ENCODE measurements at regions not wholly inside any gene's neighbourhood (a gene's known extent, or its start where the extent isn't known, plus 50 kb on each side); places are given as distances from the start of the nearest gene placed in this dataset.

GRCh38 chr13:60671386-60671785, 274.4 kb downstream of the TDRD3 start:
- no peak overlapping the region for H2AFZ ChIP-seq (ENCODE audit: insufficient read depth, low read depth, low read length, poor library complexity, severe bottlenecking)
- H3K4me2 ChIP-seq (replicated peaks; ENCODE audit: extremely low read depth, low read length, poor library complexity, severe bottlenecking), result no peak overlapping the region
- no peak overlapping the region for H3K9ac ChIP-seq (ENCODE audit: insufficient read depth, low read length, poor library complexity, severe bottlenecking)
- no peak overlapping the region for H3K4me3 Mint-ChIP-seq
- peaks cover 0 to 15% (median 10%) of the 10 kb centered on the region in 7 donors for H3K9me3 Mint-ChIP-seq
- H3K9me3 ChIP-seq (replicated peaks in 1 of 2; ENCODE audit: control insufficient read depth in 1 of 2, insufficient read depth in 1 of 2, low read length in 2 of 2), result peaks cover 19 to 20% of the 10 kb centered on the region in 2 donors
- H3K27me3 ChIP-seq (ENCODE audit: control insufficient read depth in 2 of 2, insufficient read depth in 2 of 2, low read length in 2 of 2), result no peaks in the 10 kb centered on the region
- no peaks in the 10 kb centered on the region for H3K36me3 ChIP-seq (replicated peaks in 1 of 2; ENCODE audit: control insufficient read depth in 1 of 2, insufficient read depth in 2 of 2, low read length in 2 of 2)
- DNase-seq, result no peak
- TF ChIP-seq CTCF (IDR thresholded peaks at IDR 0.05), result no peak
- H3K27ac ChIP-seq (ENCODE audit: low read depth in 1 of 2, low read length in 2 of 2), result no peak overlapping the region
- no peaks in the 10 kb centered on the region for H3K4me1 Mint-ChIP-seq
- H3K4me3 ChIP-seq (replicated peaks in 1 of 3; ENCODE audit: low read depth in 2 of 3, low read length in 3 of 3), result no peak overlapping the region
- no peaks in the 10 kb centered on the region for H4K20me1 ChIP-seq (ENCODE audit: insufficient read depth, low read length)
- H3K79me2 ChIP-seq (ENCODE audit: insufficient read depth, low read length), result no peaks in the 10 kb centered on the region
- intact Hi-C loops (cut with micrococcal nuclease), result no loop called here
- H3K4me1 ChIP-seq (ENCODE audit: control insufficient read depth in 1 of 2, insufficient read depth in 2 of 2, low read length in 2 of 2), result no peaks in the 10 kb centered on the region
- no peak overlapping the region for H3K27ac Mint-ChIP-seq
- H3K27me3 Mint-ChIP-seq (ENCODE audit: low read depth in 3 of 3), result peaks cover 0 to 4% (median 0%) of the 10 kb centered on the region in 3 donors
- H3K36me3 Mint-ChIP-seq, result no peaks in the 10 kb centered on the region

GRCh38 chr13:60663788-60664187, 266.8 kb downstream of the TDRD3 start:
- no peak overlapping the region for H3K27ac Mint-ChIP-seq
- peaks cover 25 to 36% of the 10 kb centered on the region in 2 donors for H3K9me3 ChIP-seq (replicated peaks in 1 of 2; ENCODE audit: control insufficient read depth in 1 of 2, insufficient read depth in 1 of 2, low read length in 2 of 2)
- WGBS (ENCODE audit: insufficient coverage), result 89% methylated on average over 4 of the region's 4 CpGs
- no peak overlapping the region for H3K27ac ChIP-seq (ENCODE audit: low read depth in 1 of 2, low read length in 2 of 2)
- no peak overlapping the region for H3K4me3 Mint-ChIP-seq
- no peaks in the 10 kb centered on the region for H3K27me3 ChIP-seq (ENCODE audit: control insufficient read depth in 2 of 2, insufficient read depth in 2 of 2, low read length in 2 of 2)
- DNase-seq, result no peak
- H3K4me1 ChIP-seq (ENCODE audit: control insufficient read depth in 1 of 2, insufficient read depth in 2 of 2, low read length in 2 of 2), result no peaks in the 10 kb centered on the region
- no peaks in the 10 kb centered on the region for H4K20me1 ChIP-seq (ENCODE audit: insufficient read depth, low read length)
- intact Hi-C loops (cut with micrococcal nuclease), result no loop called here
- no peak for TF ChIP-seq CTCF (IDR thresholded peaks at IDR 0.05)
- H3K4me3 ChIP-seq (replicated peaks in 1 of 3; ENCODE audit: low read depth in 2 of 3, low read length in 3 of 3), result no peak overlapping the region
- H3K36me3 ChIP-seq (replicated peaks in 1 of 2; ENCODE audit: control insufficient read depth in 1 of 2, insufficient read depth in 2 of 2, low read length in 2 of 2), result no peaks in the 10 kb centered on the region
- H3K36me3 Mint-ChIP-seq, result no peaks in the 10 kb centered on the region
- no peaks in the 10 kb centered on the region for H3K79me2 ChIP-seq (ENCODE audit: insufficient read depth, low read length)
- H3K9me3 Mint-ChIP-seq, result peaks cover 9 to 35% (median 16%) of the 10 kb centered on the region in 7 donors
- no peak overlapping the region for H3K9ac ChIP-seq (ENCODE audit: insufficient read depth, low read length, poor library complexity, severe bottlenecking)
- peaks cover 0 to 3% (median 0%) of the 10 kb centered on the region in 3 donors for H3K27me3 Mint-ChIP-seq (ENCODE audit: low read depth in 3 of 3)
- no peak overlapping the region for H3K4me2 ChIP-seq (replicated peaks; ENCODE audit: extremely low read depth, low read length, poor library complexity, severe bottlenecking)
- H3K4me1 Mint-ChIP-seq, result no peaks in the 10 kb centered on the region
- H2AFZ ChIP-seq (ENCODE audit: insufficient read depth, low read depth, low read length, poor library complexity, severe bottlenecking), result no peak overlapping the region

All from CD14-positive monocyte (primary cell).